B cell (primary cell): ENCODE measurements at regions not wholly inside any gene's neighbourhood (a gene's known extent, or its start where the extent isn't known, plus 50 kb on each side); places are given as distances from the start of the nearest gene placed in this dataset.

Source experiments
- ATAC-seq: fragments of 200-7000 bp; cut with Tn5 transposase; one replicate; pipeline ENCODE4 v1.10.0; 2021; ENCODE audit warnings: low read depth, mild to moderate bottlenecking, moderate number of reproducible peaks, moderate library complexity
- CTCF ChIA-PET: fragments of 350-600 bp; sonication (Branson Sonifier 250); formaldehyde crosslinking; loops from one replicate; lab custom pipeline; 2021; ENCODE audit warnings: antibody characterized with exemption, inconsistent platforms; lab: Charles Lee
- POLR2A ChIA-PET: fragments of 350-600 bp; sonication (Branson Sonifier 250); formaldehyde crosslinking; loops from one replicate; lab custom pipeline; 2021; ENCODE audit warnings: antibody characterized with exemption; lab: Charles Lee
- DNase-seq: peaks from one replicate; pipeline ENCODE4 v3.0.0; 2013
- H2AFZ ChIP-seq: 2 replicates; pipeline ENCODE4 v1.6.1; 2012; ENCODE audit warnings: mild to moderate bottlenecking, low read depth, low read length; ENCODE audit not compliant: insufficient read depth, poor library complexity, severe bottlenecking
- H3K27ac ChIP-seq, 2 donors: 1 replicate in 1 of 2; 2 replicates in 1 of 2; pipeline ENCODE4 v1.5.1; 2012 to 2013; ENCODE audit warnings: low read length in 2 of 2, mild to moderate bottlenecking in 2 of 2, moderate library complexity in 1 of 2
- H3K27me3 ChIP-seq, 4 experiments: fragments of 200-600 bp in 1 of 4; sonication (generic) in 1 of 4; replicated peaks in 1 of 4; 1 replicate in 2 of 4; 2 replicates in 2 of 4; pipeline versions ENCODE4 v1.6.1 to v1.7.0; 2013 to 2016; ENCODE audit warnings: low read length in 3 of 4, mild to moderate bottlenecking in 2 of 4, mixed read lengths in 1 of 4, moderate library complexity in 1 of 4; ENCODE audit not compliant: insufficient read depth in 4 of 4, control insufficient read depth in 3 of 4; ENCODE audit errors: control extremely low read depth in 1 of 4
- H3K36me3 ChIP-seq, 2 experiments: replicated peaks in 1 of 2; 1 replicate in 1 of 2; 2 replicates in 1 of 2; pipeline versions ENCODE4 v1.6.1 to v1.7.1; 2013; ENCODE audit warnings: low read length in 1 of 2; ENCODE audit not compliant: insufficient read depth in 2 of 2, control insufficient read depth in 1 of 2; ENCODE audit errors: control extremely low read depth in 1 of 2, extremely low read depth in 1 of 2
- H3K4me1 ChIP-seq, 2 donors: fragments of 200-600 bp in 1 of 2; sonication (generic) in 1 of 2; 1 replicate in 1 of 2; 2 replicates in 1 of 2; pipeline versions ENCODE4 v1.5.1 to v1.6.1; 2013 to 2017; ENCODE audit warnings: low read length in 2 of 2; ENCODE audit not compliant: control insufficient read depth in 2 of 2, insufficient read depth in 2 of 2
- H3K4me2 ChIP-seq: replicated peaks from 2 replicates; pipeline ENCODE3; 2012; ENCODE audit warnings: mild to moderate bottlenecking, low read depth, low read length; ENCODE audit not compliant: poor library complexity, severe bottlenecking
- H3K4me3 ChIP-seq, 5 experiments: fragments of 200-600 bp in 1 of 5; sonication (generic) in 1 of 5; 1 replicate in 3 of 5; 2 replicates in 2 of 5; pipeline versions ENCODE4 v1.5.1 to v1.7.0; 2011 to 2016; ENCODE audit warnings: low read length in 4 of 5, mild to moderate bottlenecking in 4 of 5, low read depth in 2 of 5, control low read depth in 1 of 5, moderate library complexity in 1 of 5; ENCODE audit not compliant: insufficient read depth in 1 of 5; ENCODE audit errors: control extremely low read depth in 1 of 5, extremely low read depth in 1 of 5
- H3K79me2 ChIP-seq: fragments of 200-600 bp; sonication (generic); one replicate; pipeline ENCODE4 v1.6.0; 2016; ENCODE audit warnings: low read length; ENCODE audit not compliant: control insufficient read depth, insufficient read depth
- H3K9ac ChIP-seq: fragments of 200-600 bp; sonication (generic); 2 replicates; pipeline ENCODE4 v1.6.1; 2017; ENCODE audit warnings: mild to moderate bottlenecking, low read length, moderate library complexity
- H3K9me3 ChIP-seq, 3 donors: one replicate each; pipeline versions ENCODE4 v1.6.1 to v1.7.1; 2013; ENCODE audit warnings: low read length in 2 of 3; ENCODE audit not compliant: control insufficient read depth in 2 of 3, insufficient read depth in 1 of 3; ENCODE audit errors: control extremely low read depth in 1 of 3
- H4K20me1 ChIP-seq: 2 replicates; pipeline ENCODE4 v1.6.0; 2012; ENCODE audit warnings: mild to moderate bottlenecking, low read length; ENCODE audit not compliant: insufficient read depth, control insufficient read depth, poor library complexity, severe bottlenecking
- H3K27ac Mint-ChIP-seq: one replicate; pipeline ENCODE4 v1.8.0; 2021; ENCODE audit warnings: mixed read lengths
- H3K27me3 Mint-ChIP-seq: one replicate; pipeline ENCODE4 v1.8.0; 2021; ENCODE audit warnings: mixed read lengths
- H3K4me1 Mint-ChIP-seq: one replicate; pipeline ENCODE4 v1.8.0; 2021; ENCODE audit warnings: mixed read lengths
- H3K4me3 Mint-ChIP-seq: one replicate; pipeline ENCODE4 v1.8.0; 2021; ENCODE audit warnings: mixed read lengths
- H3K9me3 Mint-ChIP-seq: one replicate; pipeline ENCODE4 v1.8.0; 2022; ENCODE audit warnings: mixed read lengths; ENCODE audit not compliant: insufficient read depth
- EZH2 ChIP-seq: IDR thresholded peaks from 2 replicates; pipeline ENCODE4 v1.6.1; 2012; ENCODE audit warnings: borderline replicate concordance, low read depth, mild to moderate bottlenecking, moderate library complexity, low read length; ENCODE audit not compliant: insufficient read depth, poor library complexity, severe bottlenecking
- WGBS: methylation state at CpG from one replicate; pipeline ENCODE4 v1.1.5; 2013; ENCODE audit warnings: missing lambda C conversion rate; ENCODE audit not compliant: insufficient coverage; 5-methylcytosine and 5-hydroxymethylcytosine counted together
- intact Hi-C: fragments of 100-400 bp; cut with micrococcal nuclease; formaldehyde crosslinking; loops from one replicate; pipeline ENCODE4 v1.10.0; 2022
- TF ChIP-seq, protein P1 (sequence below): fragments of 200-600 bp; IDR thresholded peaks from one replicate; pipeline ENCODE4 v1.8.0; 2022; ENCODE audit warnings: antibody characterized with exemption, mild to moderate bottlenecking

DNA sequence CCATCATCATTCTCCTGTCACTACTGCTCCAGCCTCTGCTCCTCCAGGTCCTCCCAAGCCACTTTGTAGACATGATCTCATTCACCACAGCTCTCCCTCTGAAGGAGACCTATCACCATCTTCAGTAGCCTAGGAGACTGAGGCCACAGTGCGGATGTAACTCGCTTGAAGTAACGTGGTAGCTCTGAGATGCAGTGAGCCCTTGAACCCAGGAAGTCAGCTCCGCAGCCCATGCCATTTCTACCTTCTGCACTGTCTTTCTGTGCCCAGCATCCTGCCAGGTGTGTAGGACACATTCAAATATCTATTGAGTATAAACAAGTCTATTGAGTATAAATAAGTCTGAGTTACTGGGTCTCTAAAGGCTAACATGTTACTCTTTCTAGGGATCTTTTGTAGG is 164.4 kb downstream of the CDH26 start:
- Histone ChIP-seq H3K36me3 (no peaks in the 10 kb centered on the region), H3K79me2 (no peaks in the 10 kb centered on the region), H3K27me3 (no peaks in the 10 kb centered on the region), H4K20me1 (no peaks in the 10 kb centered on the region), H3K9ac (no peak overlapping the region), H3K9me3 (no peaks in the 10 kb centered on the region), H3K4me2 (no peak overlapping the region), H3K4me1 (no peaks in the 10 kb centered on the region), H2AFZ (no peak overlapping the region), H3K4me3 (no peak overlapping the region), H3K27ac (no peak overlapping the region)
- POLR2A ChIA-PET: no interaction called here
- DNase-seq (no peak), ATAC-seq (no peak)
- H3K27ac Mint-ChIP-seq: no peak overlapping the region
- no peak for TF ChIP-seq EZH2
- TF ChIP-seq, protein P1, sequence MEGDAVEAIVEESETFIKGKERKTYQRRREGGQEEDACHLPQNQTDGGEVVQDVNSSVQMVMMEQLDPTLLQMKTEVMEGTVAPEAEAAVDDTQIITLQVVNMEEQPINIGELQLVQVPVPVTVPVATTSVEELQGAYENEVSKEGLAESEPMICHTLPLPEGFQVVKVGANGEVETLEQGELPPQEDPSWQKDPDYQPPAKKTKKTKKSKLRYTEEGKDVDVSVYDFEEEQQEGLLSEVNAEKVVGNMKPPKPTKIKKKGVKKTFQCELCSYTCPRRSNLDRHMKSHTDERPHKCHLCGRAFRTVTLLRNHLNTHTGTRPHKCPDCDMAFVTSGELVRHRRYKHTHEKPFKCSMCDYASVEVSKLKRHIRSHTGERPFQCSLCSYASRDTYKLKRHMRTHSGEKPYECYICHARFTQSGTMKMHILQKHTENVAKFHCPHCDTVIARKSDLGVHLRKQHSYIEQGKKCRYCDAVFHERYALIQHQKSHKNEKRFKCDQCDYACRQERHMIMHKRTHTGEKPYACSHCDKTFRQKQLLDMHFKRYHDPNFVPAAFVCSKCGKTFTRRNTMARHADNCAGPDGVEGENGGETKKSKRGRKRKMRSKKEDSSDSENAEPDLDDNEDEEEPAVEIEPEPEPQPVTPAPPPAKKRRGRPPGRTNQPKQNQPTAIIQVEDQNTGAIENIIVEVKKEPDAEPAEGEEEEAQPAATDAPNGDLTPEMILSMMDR: no peak
- WGBS: 78% methylated on average over 3 of the region's 4 CpGs
- intact Hi-C loops: no loop called here
- no peak overlapping the region for H3K4me3 Mint-ChIP-seq
- H3K4me1 Mint-ChIP-seq: no peaks in the 10 kb centered on the region
- H3K9me3 Mint-ChIP-seq: no peaks in the 10 kb centered on the region
- H3K27me3 Mint-ChIP-seq: no peaks in the 10 kb centered on the region
- CTCF ChIA-PET: no interaction called here

DNA sequence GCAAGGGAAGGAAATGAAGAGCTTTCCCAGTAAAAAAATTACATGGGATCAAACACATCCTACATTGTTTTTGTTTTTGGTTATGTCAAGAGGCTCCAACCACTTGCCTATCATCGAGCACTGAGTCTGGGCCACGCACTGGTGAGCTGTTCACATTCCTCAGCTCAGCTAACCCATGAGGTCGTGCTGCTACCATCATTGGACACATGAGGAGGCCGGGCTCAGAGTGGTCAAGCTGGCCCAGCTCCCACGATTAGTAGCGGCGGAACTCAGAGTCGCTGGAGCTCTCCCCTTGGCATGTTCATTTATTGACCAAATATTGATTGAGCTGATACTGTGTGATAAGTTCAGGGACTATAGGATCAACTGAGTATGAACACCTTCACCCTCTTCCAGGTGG is 164.9 kb downstream of the CDH26 start:
- no peak overlapping the region for H3K9ac ChIP-seq
- H2AFZ ChIP-seq: no peak overlapping the region
- intact Hi-C loops: no loop called here
- no peak overlapping the region for H3K27ac ChIP-seq
- Mint-ChIP-seq H3K27ac (no peak overlapping the region), H3K4me1 (no peaks in the 10 kb centered on the region), H3K27me3 (no peaks in the 10 kb centered on the region), H3K9me3 (no peaks in the 10 kb centered on the region), H3K4me3 (no peak overlapping the region)
- DNase-seq: no peak
- 87% methylated on average over 7 of the region's 8 CpGs for WGBS
- no peak for ATAC-seq
- no peaks in the 10 kb centered on the region for H3K36me3 ChIP-seq
- H3K4me3 ChIP-seq: no peak overlapping the region
- POLR2A ChIA-PET: no interaction called here
- H3K4me2 ChIP-seq: no peak overlapping the region
- H4K20me1 ChIP-seq: no peaks in the 10 kb centered on the region
- no peaks in the 10 kb centered on the region for H3K27me3 ChIP-seq
- no peaks in the 10 kb centered on the region for H3K79me2 ChIP-seq
- H3K4me1 ChIP-seq: no peaks in the 10 kb centered on the region
- CTCF ChIA-PET: no interaction called here
- no peak for TF ChIP-seq EZH2
- TF ChIP-seq, protein P1: no peak
- H3K9me3 ChIP-seq: no peaks in the 10 kb centered on the region
